ENCODE measurements at regions not wholly inside any gene's neighbourhood (a gene's known extent, or its start where the extent isn't known, plus 50 kb on each side); places are given as distances from the start of the nearest gene placed in this dataset.

DNA sequence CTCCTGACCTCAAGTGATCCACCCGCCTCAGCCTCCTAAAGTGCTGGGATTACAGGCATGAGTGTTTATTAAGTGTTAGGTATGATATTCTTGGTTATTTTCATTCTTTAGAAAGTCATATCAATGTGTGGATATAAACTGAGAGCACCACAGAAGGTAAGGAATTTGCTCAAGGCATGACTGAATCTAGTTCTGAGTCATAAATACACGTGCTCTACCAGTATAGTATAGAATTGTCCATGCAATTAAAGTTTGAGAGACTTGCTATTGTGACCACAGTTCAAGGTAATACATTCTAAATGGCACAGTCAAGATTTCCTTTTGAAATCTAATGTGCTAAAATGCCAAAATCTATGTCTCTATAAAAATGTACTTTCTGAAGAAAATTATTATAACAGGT is 401.1 kb upstream of the CHRM3 start:
- peaks cover 0 to 6% (median 0%) of the 10 kb centered on the region in 3 experiments for H3K9me3 ChIP-seq (ENCODE audit: control insufficient read depth in 2 of 3, low read length in 3 of 3)
- H3K4me1 ChIP-seq (ENCODE audit: control insufficient read depth in 2 of 2, insufficient read depth in 2 of 2, low read length in 2 of 2), result no peaks in the 10 kb centered on the region
- H3K27ac ChIP-seq (ENCODE audit: low read depth, low read length), result no peak overlapping the region
- ChIA-PET CTCF (no interaction called here), POLR2A (no interaction called here)
- Mint-ChIP-seq H3K27ac (no peak overlapping the region), H3K4me3 (no peak overlapping the region), H3K4me1 (no peaks in the 10 kb centered on the region), H3K27me3 (no peaks in the 10 kb centered on the region), H3K9me3 (peaks cover 0 to 11% (median 0%) of the 10 kb centered on the region in 11 donors), H3K36me3 (no peaks in the 10 kb centered on the region)
- DNase-seq (no peak), ATAC-seq (no peak)
- no peaks in the 10 kb centered on the region for H3K36me3 ChIP-seq (ENCODE audit: control insufficient read depth in 2 of 3, insufficient read depth in 3 of 3, low read length in 3 of 3)
- intact Hi-C loops (cut with micrococcal nuclease), result no loop called here
- H3K27me3 ChIP-seq (ENCODE audit: control insufficient read depth in 2 of 2, insufficient read depth in 2 of 2, low read length in 2 of 2), result no peaks in the 10 kb centered on the region
- H3K4me3 ChIP-seq (ENCODE audit: low read length), result no peak overlapping the region

GRCh38 chr1:238982736-238983135 is 403.6 kb upstream of the CHRM3 start:
- ChIA-PET POLR2A (no interaction called here), CTCF (no interaction called here)
- Histone ChIP-seq H3K4me1 (ENCODE audit: control insufficient read depth in 2 of 2, insufficient read depth in 2 of 2, low read length in 2 of 2) (no peaks in the 10 kb centered on the region), H3K4me3 (ENCODE audit: low read length) (no peak overlapping the region), H3K27me3 (ENCODE audit: control insufficient read depth in 2 of 2, insufficient read depth in 2 of 2, low read length in 2 of 2) (no peaks in the 10 kb centered on the region), H3K9me3 (ENCODE audit: control insufficient read depth in 2 of 3, low read length in 3 of 3) (peaks cover 0 to 4% (median 0%) of the 10 kb centered on the region in 3 experiments), H3K36me3 (ENCODE audit: control insufficient read depth in 2 of 3, insufficient read depth in 3 of 3, low read length in 3 of 3) (no peaks in the 10 kb centered on the region), H3K27ac (ENCODE audit: low read depth, low read length) (no peak overlapping the region)
- H3K4me1 Mint-ChIP-seq, result no peaks in the 10 kb centered on the region
- ATAC-seq, result no peak
- H3K4me3 Mint-ChIP-seq, result no peak overlapping the region
- no peaks in the 10 kb centered on the region for H3K36me3 Mint-ChIP-seq
- intact Hi-C loops (cut with micrococcal nuclease), result no loop called here
- no peak overlapping the region for H3K27ac Mint-ChIP-seq
- DNase-seq, result no peak
- H3K27me3 Mint-ChIP-seq, result no peaks in the 10 kb centered on the region
- H3K9me3 Mint-ChIP-seq, result peaks cover 0 to 4% (median 0%) of the 10 kb centered on the region in 11 donors

DNA sequence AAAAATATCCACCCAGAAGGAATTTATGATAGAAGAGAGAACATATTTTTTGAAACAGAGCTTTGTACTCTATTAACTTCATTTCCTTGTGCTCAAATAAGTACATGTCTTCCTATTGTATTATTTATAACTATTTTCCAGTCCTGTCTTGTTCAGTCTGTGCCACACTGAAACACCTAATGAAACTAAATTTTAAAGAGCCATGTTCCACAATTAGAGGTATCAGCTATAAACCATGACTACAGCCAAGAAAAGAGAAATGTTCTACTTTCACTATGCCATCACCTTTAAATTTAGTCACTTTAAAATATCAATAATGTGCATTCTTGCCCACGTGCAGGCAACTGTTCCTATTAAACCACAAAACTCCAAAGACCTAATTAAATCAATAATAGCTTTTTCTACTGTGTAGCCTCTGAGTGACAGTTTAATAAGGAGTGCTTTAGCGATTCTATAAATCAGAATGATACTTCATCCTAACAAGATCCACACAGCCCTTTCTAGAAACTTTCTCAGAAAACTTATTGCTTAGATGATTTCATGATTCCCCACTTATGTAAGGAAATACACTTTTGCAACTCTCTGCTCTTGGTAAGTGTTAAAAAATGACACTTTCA is 404.9 kb upstream of the CHRM3 start:
- H3K4me3 Mint-ChIP-seq, result no peak overlapping the region
- no peak overlapping the region for H3K27ac Mint-ChIP-seq
- H3K36me3 Mint-ChIP-seq, result no peaks in the 10 kb centered on the region
- POLR2A ChIA-PET, result no interaction called here
- DNase-seq, result no peak
- no peaks in the 10 kb centered on the region for H3K27me3 ChIP-seq (ENCODE audit: control insufficient read depth in 2 of 2, insufficient read depth in 2 of 2, low read length in 2 of 2)
- no peaks in the 10 kb centered on the region for H3K9me3 ChIP-seq (ENCODE audit: control insufficient read depth in 2 of 3, low read length in 3 of 3)
- intact Hi-C loops (cut with micrococcal nuclease), result no loop called here
- H3K4me3 ChIP-seq (ENCODE audit: low read length), result no peak overlapping the region
- H3K9me3 Mint-ChIP-seq, result peaks cover 0 to 4% (median 0%) of the 10 kb centered on the region in 11 donors
- no peaks in the 10 kb centered on the region for H3K4me1 ChIP-seq (ENCODE audit: control insufficient read depth in 2 of 2, insufficient read depth in 2 of 2, low read length in 2 of 2)
- H3K4me1 Mint-ChIP-seq, result no peaks in the 10 kb centered on the region
- CTCF ChIA-PET, result no interaction called here
- no peaks in the 10 kb centered on the region for H3K36me3 ChIP-seq (ENCODE audit: control insufficient read depth in 2 of 3, insufficient read depth in 3 of 3, low read length in 3 of 3)
- no peak for ATAC-seq
- H3K27ac ChIP-seq (ENCODE audit: low read depth, low read length), result no peak overlapping the region
- no peaks in the 10 kb centered on the region for H3K27me3 Mint-ChIP-seq

DNA sequence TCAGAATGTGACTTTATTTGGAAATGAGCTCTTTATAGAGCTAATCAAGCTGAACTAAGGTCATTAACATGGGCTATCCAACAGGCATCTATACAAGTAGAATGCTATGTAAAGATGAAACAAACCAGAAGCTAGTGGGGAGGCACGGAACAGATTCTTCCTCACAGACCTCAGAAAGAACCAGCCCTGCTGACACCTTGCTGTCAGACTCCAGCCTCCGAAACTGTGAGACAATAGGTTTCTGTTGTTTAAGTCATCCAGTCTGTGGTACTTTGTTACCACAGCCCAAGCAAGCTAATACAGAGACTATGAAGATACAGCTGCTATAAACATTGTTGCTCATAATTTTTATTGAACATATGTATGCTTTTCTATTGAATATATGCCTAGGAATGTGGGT is 406.3 kb upstream of the CHRM3 start:
- H3K9me3 Mint-ChIP-seq, result peaks cover 0 to 9% (median 0%) of the 10 kb centered on the region in 11 donors
- ATAC-seq (no peak), DNase-seq (no peak)
- POLR2A ChIA-PET, result no interaction called here
- H3K4me3 Mint-ChIP-seq, result no peak overlapping the region
- no peaks in the 10 kb centered on the region for H3K27me3 ChIP-seq (ENCODE audit: control insufficient read depth in 2 of 2, insufficient read depth in 2 of 2, low read length in 2 of 2)
- no peaks in the 10 kb centered on the region for H3K4me1 Mint-ChIP-seq
- no peaks in the 10 kb centered on the region for H3K9me3 ChIP-seq (ENCODE audit: control insufficient read depth in 2 of 3, low read length in 3 of 3)
- H3K27me3 Mint-ChIP-seq, result no peaks in the 10 kb centered on the region
- intact Hi-C loops (cut with micrococcal nuclease), result no loop called here
- H3K36me3 ChIP-seq (ENCODE audit: control insufficient read depth in 2 of 3, insufficient read depth in 3 of 3, low read length in 3 of 3), result no peaks in the 10 kb centered on the region
- no peak overlapping the region for H3K27ac ChIP-seq (ENCODE audit: low read depth, low read length)
- H3K36me3 Mint-ChIP-seq, result no peaks in the 10 kb centered on the region
- H3K27ac Mint-ChIP-seq, result no peak overlapping the region
- no peak overlapping the region for H3K4me3 ChIP-seq (ENCODE audit: low read length)
- CTCF ChIA-PET, result no interaction called here
- no peaks in the 10 kb centered on the region for H3K4me1 ChIP-seq (ENCODE audit: control insufficient read depth in 2 of 2, insufficient read depth in 2 of 2, low read length in 2 of 2)

DNA sequence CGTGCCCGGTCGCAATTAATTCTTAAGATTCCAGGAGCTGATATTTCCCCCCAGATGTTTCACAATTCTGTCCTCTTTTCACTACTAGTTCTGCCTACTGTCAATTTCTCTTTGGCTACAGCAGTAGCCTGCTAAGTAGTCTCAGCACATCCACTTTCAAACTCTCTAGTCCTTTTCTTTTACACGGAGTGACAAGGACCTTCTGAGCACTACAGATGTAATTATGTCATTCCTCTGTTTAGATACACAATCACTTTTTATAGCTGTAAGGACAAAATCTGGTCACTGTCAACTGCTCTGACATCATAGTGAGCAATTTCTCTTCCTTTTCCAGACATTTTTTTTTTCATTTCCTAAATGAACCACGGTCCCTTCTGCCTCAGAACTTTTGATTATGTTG is 421.7 kb upstream of the CHRM3 start:
- intact Hi-C loops (cut with micrococcal nuclease), result no loop called here

DNA sequence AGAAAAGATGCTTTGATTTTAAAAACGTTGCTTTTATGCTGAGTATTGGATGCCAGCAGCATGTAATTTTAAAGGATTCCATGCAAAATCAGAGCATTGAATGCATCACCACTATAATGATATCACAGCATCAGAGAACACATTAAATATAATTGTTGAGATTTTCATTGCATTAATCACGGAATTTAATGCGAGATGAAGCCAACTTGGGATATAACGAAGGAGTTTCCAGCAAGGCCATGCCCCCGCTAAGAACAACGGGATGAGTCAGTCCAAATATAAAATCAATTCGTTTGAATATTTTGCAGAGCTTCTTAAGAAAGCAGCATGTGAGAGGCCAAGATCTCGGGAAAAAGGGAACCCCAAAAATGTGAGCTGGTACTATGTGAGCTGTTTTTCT is 423.4 kb upstream of the CHRM3 start:
- Mint-ChIP-seq H3K9me3 (peaks cover 0 to 19% (median 7%) of the 10 kb centered on the region in 11 donors), H3K4me1 (no peaks in the 10 kb centered on the region), H3K27me3 (no peaks in the 10 kb centered on the region), H3K36me3 (peaks cover 0 to 4% (median 0%) of the 10 kb centered on the region in 5 donors), H3K27ac (no peak overlapping the region), H3K4me3 (no peak overlapping the region)
- no peaks in the 10 kb centered on the region for H3K9me3 ChIP-seq (ENCODE audit: control insufficient read depth in 2 of 3, low read length in 3 of 3)
- POLR2A ChIA-PET, result no interaction called here
- intact Hi-C loops (cut with micrococcal nuclease), result no loop called here
- no peaks in the 10 kb centered on the region for H3K4me1 ChIP-seq (ENCODE audit: control insufficient read depth in 2 of 2, insufficient read depth in 2 of 2, low read length in 2 of 2)
- no peak overlapping the region for H3K27ac ChIP-seq (ENCODE audit: low read depth, low read length)
- no peak overlapping the region for H3K4me3 ChIP-seq (ENCODE audit: low read length)
- H3K27me3 ChIP-seq (ENCODE audit: control insufficient read depth in 2 of 2, insufficient read depth in 2 of 2, low read length in 2 of 2), result no peaks in the 10 kb centered on the region
- DNase-seq (no peak), ATAC-seq (no peak)
- H3K36me3 ChIP-seq (ENCODE audit: control insufficient read depth in 2 of 3, insufficient read depth in 3 of 3, low read length in 3 of 3), result no peaks in the 10 kb centered on the region
- CTCF ChIA-PET, result no interaction called here

More for the DNA sequence above, 421.7 kb upstream of the CHRM3 start:
- Mint-ChIP-seq H3K27ac (no peak overlapping the region), H3K4me3 (no peak overlapping the region), H3K36me3 (peaks cover 0 to 4% (median 0%) of the 10 kb centered on the region in 5 donors), H3K4me1 (no peaks in the 10 kb centered on the region), H3K27me3 (no peaks in the 10 kb centered on the region), H3K9me3 (peaks cover 0 to 19% (median 7%) of the 10 kb centered on the region in 11 donors)
- POLR2A ChIA-PET, result no interaction called here
- no peaks in the 10 kb centered on the region for H3K4me1 ChIP-seq (ENCODE audit: control insufficient read depth in 2 of 2, insufficient read depth in 2 of 2, low read length in 2 of 2)
- no peak for ATAC-seq
- no peaks in the 10 kb centered on the region for H3K9me3 ChIP-seq (ENCODE audit: control insufficient read depth in 2 of 3, low read length in 3 of 3)
- H3K36me3 ChIP-seq (ENCODE audit: control insufficient read depth in 2 of 3, insufficient read depth in 3 of 3, low read length in 3 of 3), result no peaks in the 10 kb centered on the region
- DNase-seq, result no peak
- CTCF ChIA-PET, result no interaction called here
- no peak overlapping the region for H3K4me3 ChIP-seq (ENCODE audit: low read length)
- H3K27me3 ChIP-seq (ENCODE audit: control insufficient read depth in 2 of 2, insufficient read depth in 2 of 2, low read length in 2 of 2), result no peaks in the 10 kb centered on the region
- no peak overlapping the region for H3K27ac ChIP-seq (ENCODE audit: low read depth, low read length)

DNA sequence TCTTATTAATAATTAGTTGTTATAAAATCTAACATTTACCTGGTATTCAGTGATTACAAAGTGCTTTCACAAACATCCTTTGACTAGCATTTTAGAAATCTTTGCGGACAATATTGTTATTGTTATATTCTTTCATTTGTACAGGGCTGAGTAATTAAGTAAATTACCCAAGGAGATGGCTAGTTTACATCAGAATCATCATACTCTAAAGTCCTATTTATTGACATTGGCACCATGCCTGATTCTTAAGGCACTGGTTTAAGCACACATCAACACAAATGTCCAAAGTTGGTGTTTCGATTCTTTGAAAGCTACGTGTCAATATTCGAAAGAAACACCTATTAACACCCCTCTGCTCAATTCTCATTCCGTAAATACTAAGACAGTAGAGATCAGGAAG is 424.6 kb upstream of the CHRM3 start:
- no peak overlapping the region for H3K27ac Mint-ChIP-seq
- ChIA-PET CTCF (no interaction called here), POLR2A (no interaction called here)
- no peaks in the 10 kb centered on the region for H3K36me3 ChIP-seq (ENCODE audit: control insufficient read depth in 2 of 3, insufficient read depth in 3 of 3, low read length in 3 of 3)
- no peaks in the 10 kb centered on the region for H3K4me1 Mint-ChIP-seq
- H3K27me3 ChIP-seq (ENCODE audit: control insufficient read depth in 2 of 2, insufficient read depth in 2 of 2, low read length in 2 of 2), result no peaks in the 10 kb centered on the region
- no peak overlapping the region for H3K27ac ChIP-seq (ENCODE audit: low read depth, low read length)
- no peaks in the 10 kb centered on the region for H3K9me3 ChIP-seq (ENCODE audit: control insufficient read depth in 2 of 3, low read length in 3 of 3)
- no peaks in the 10 kb centered on the region for H3K27me3 Mint-ChIP-seq
- ATAC-seq (no peak), DNase-seq (no peak)
- peaks cover 0 to 4% (median 0%) of the 10 kb centered on the region in 5 donors for H3K36me3 Mint-ChIP-seq
- H3K4me1 ChIP-seq (ENCODE audit: control insufficient read depth in 2 of 2, insufficient read depth in 2 of 2, low read length in 2 of 2), result no peaks in the 10 kb centered on the region
- no peak overlapping the region for H3K4me3 ChIP-seq (ENCODE audit: low read length)
- no peak overlapping the region for H3K4me3 Mint-ChIP-seq
- peaks cover 0 to 25% (median 7%) of the 10 kb centered on the region in 11 donors for H3K9me3 Mint-ChIP-seq
- intact Hi-C loops (cut with micrococcal nuclease), result no loop called here
